ENCODE measurements at regions not wholly inside any gene's neighbourhood (a gene's known extent, or its start where the extent isn't known, plus 50 kb on each side); places are given as distances from the start of the nearest gene placed in this dataset.

- H3K4me1 ChIP-seq (ENCODE audit: control insufficient read depth, insufficient read depth, low read length), result no peaks in the 10 kb centered on the region
- TF ChIP-seq CTCF (conservative IDR thresholded peaks at IDR 0.05), result no peak
- Mint-ChIP-seq H3K27me3 (ENCODE audit: insufficient read depth) (no peaks in the 10 kb centered on the region), H3K27ac (no peak overlapping the region), H3K36me3 (ENCODE audit: low read depth) (no peaks in the 10 kb centered on the region), H3K9me3 (no peaks in the 10 kb centered on the region), H3K4me3 (no peak overlapping the region), H3K4me1 (no peaks in the 10 kb centered on the region)
- H3K27ac ChIP-seq (ENCODE audit: low read depth, low read length), result no peak overlapping the region
- H3K27me3 ChIP-seq (ENCODE audit: control insufficient read depth, insufficient read depth, low read length, poor library complexity, severe bottlenecking), result no peaks in the 10 kb centered on the region
- WGBS, 2 experiments (ENCODE audit: insufficient coverage in 1 of 2, insufficient read length in 1 of 2), result 96 to 100% methylated on average over 2 to 3 of the region's 3 CpGs
- H3K4me3 ChIP-seq (ENCODE audit: low read length), result no peak overlapping the region
- no peaks in the 10 kb centered on the region for H3K36me3 ChIP-seq (ENCODE audit: control insufficient read depth, insufficient read depth, low read length)
- H3K9me3 ChIP-seq (ENCODE audit: control insufficient read depth, low read length), result no peaks in the 10 kb centered on the region
- no peak overlapping the region for H3K9ac ChIP-seq (ENCODE audit: extremely low read depth, low read length, poor library complexity, severe bottlenecking)
- DNase-seq, result no peak
Observed at GRCh38 chr9:118189615-118190014, 485.4 kb downstream of the TLR4 start.

GRCh38 chr9:118192807-118193206 lies 488.6 kb downstream of the TLR4 start:
- no peaks in the 10 kb centered on the region for H3K4me1 Mint-ChIP-seq
- Histone ChIP-seq H3K27me3 (ENCODE audit: control insufficient read depth, insufficient read depth, low read length, poor library complexity, severe bottlenecking) (no peaks in the 10 kb centered on the region), H3K4me1 (ENCODE audit: control insufficient read depth, insufficient read depth, low read length) (no peaks in the 10 kb centered on the region), H3K9ac (ENCODE audit: extremely low read depth, low read length, poor library complexity, severe bottlenecking) (no peak overlapping the region), H3K4me3 (ENCODE audit: low read length) (no peak overlapping the region), H3K27ac (ENCODE audit: low read depth, low read length) (no peak overlapping the region), H3K36me3 (ENCODE audit: control insufficient read depth, insufficient read depth, low read length) (no peaks in the 10 kb centered on the region), H3K9me3 (ENCODE audit: control insufficient read depth, low read length) (no peaks in the 10 kb centered on the region)
- H3K36me3 Mint-ChIP-seq (ENCODE audit: low read depth), result no peaks in the 10 kb centered on the region
- no peak overlapping the region for H3K27ac Mint-ChIP-seq
- no peaks in the 10 kb centered on the region for H3K27me3 Mint-ChIP-seq (ENCODE audit: insufficient read depth)
- WGBS, 2 experiments (ENCODE audit: insufficient coverage in 1 of 2, insufficient read length in 1 of 2), result 100% methylated on average over 2 of the region's 2 CpGs; no CpG with 5 or more reads in 1 of the 2 experiments
- no peaks in the 10 kb centered on the region for H3K9me3 Mint-ChIP-seq
- no peak overlapping the region for H3K4me3 Mint-ChIP-seq
- TF ChIP-seq CTCF (conservative IDR thresholded peaks at IDR 0.05), result no peak
- no peak for DNase-seq

GRCh38 chr9:118209343-118209742 lies 505.1 kb downstream of the TLR4 start:
- Mint-ChIP-seq H3K4me1 (no peaks in the 10 kb centered on the region), H3K4me3 (no peak overlapping the region), H3K27ac (no peak overlapping the region), H3K9me3 (no peaks in the 10 kb centered on the region), H3K27me3 (ENCODE audit: insufficient read depth) (no peaks in the 10 kb centered on the region), H3K36me3 (ENCODE audit: low read depth) (no peaks in the 10 kb centered on the region)
- no peak overlapping the region for H3K27ac ChIP-seq (ENCODE audit: low read depth, low read length)
- H3K4me3 ChIP-seq (ENCODE audit: low read length), result no peak overlapping the region
- H3K36me3 ChIP-seq (ENCODE audit: control insufficient read depth, insufficient read depth, low read length), result no peaks in the 10 kb centered on the region
- TF ChIP-seq CTCF (conservative IDR thresholded peaks at IDR 0.05), result no peak
- no peak overlapping the region for H3K9ac ChIP-seq (ENCODE audit: extremely low read depth, low read length, poor library complexity, severe bottlenecking)
- H3K27me3 ChIP-seq (ENCODE audit: control insufficient read depth, insufficient read depth, low read length, poor library complexity, severe bottlenecking), result no peaks in the 10 kb centered on the region
- no peaks in the 10 kb centered on the region for H3K9me3 ChIP-seq (ENCODE audit: control insufficient read depth, low read length)
- no peaks in the 10 kb centered on the region for H3K4me1 ChIP-seq (ENCODE audit: control insufficient read depth, insufficient read depth, low read length)
- no peak for DNase-seq

All from endodermal cell (in vitro differentiated cells).